ENCODE measurements at regions not wholly inside any gene's neighbourhood (a gene's known extent, or its start where the extent isn't known, plus 50 kb on each side); places are given as distances from the start of the nearest gene placed in this dataset.

DNA sequence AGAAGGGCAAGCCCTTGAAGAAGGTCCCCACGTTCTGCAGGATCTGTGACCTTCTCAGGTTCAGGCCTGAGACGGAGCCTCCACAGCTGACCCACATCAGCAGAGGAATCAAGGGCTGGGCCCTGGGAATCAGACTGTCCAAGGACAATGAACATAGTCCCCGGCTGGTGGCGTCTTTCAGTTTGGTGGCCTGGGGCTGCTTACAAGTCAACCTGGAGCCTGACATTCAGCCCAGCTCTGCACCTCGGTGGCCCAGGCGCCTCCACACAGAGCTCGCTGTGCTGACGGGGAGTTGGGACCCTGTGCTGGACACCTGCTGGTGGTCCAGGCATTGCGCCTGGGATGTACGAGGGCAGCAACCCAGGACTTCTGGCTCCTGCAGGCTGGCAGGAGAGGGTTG lies 523.5 kb downstream of the TBC1D22A start:
- TF ChIP-seq, protein P1, sequence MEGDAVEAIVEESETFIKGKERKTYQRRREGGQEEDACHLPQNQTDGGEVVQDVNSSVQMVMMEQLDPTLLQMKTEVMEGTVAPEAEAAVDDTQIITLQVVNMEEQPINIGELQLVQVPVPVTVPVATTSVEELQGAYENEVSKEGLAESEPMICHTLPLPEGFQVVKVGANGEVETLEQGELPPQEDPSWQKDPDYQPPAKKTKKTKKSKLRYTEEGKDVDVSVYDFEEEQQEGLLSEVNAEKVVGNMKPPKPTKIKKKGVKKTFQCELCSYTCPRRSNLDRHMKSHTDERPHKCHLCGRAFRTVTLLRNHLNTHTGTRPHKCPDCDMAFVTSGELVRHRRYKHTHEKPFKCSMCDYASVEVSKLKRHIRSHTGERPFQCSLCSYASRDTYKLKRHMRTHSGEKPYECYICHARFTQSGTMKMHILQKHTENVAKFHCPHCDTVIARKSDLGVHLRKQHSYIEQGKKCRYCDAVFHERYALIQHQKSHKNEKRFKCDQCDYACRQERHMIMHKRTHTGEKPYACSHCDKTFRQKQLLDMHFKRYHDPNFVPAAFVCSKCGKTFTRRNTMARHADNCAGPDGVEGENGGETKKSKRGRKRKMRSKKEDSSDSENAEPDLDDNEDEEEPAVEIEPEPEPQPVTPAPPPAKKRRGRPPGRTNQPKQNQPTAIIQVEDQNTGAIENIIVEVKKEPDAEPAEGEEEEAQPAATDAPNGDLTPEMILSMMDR (IDR thresholded peaks at IDR 0.05): no peak
- no peak for TF ChIP-seq POLR2AphosphoS5 (IDR thresholded peaks at IDR 0.05; ENCODE audit: low read depth, low read length)
- TF ChIP-seq, protein P2, sequence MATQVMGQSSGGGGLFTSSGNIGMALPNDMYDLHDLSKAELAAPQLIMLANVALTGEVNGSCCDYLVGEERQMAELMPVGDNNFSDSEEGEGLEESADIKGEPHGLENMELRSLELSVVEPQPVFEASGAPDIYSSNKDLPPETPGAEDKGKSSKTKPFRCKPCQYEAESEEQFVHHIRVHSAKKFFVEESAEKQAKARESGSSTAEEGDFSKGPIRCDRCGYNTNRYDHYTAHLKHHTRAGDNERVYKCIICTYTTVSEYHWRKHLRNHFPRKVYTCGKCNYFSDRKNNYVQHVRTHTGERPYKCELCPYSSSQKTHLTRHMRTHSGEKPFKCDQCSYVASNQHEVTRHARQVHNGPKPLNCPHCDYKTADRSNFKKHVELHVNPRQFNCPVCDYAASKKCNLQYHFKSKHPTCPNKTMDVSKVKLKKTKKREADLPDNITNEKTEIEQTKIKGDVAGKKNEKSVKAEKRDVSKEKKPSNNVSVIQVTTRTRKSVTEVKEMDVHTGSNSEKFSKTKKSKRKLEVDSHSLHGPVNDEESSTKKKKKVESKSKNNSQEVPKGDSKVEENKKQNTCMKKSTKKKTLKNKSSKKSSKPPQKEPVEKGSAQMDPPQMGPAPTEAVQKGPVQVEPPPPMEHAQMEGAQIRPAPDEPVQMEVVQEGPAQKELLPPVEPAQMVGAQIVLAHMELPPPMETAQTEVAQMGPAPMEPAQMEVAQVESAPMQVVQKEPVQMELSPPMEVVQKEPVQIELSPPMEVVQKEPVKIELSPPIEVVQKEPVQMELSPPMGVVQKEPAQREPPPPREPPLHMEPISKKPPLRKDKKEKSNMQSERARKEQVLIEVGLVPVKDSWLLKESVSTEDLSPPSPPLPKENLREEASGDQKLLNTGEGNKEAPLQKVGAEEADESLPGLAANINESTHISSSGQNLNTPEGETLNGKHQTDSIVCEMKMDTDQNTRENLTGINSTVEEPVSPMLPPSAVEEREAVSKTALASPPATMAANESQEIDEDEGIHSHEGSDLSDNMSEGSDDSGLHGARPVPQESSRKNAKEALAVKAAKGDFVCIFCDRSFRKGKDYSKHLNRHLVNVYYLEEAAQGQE (IDR thresholded peaks at IDR 0.05; ENCODE audit: insufficient read depth in 1 of 2, low read depth in 2 of 2, low read length in 1 of 2): no peak

Data from Panc1 (cell line).